ENCODE measurements at regions not wholly inside any gene's neighbourhood (a gene's known extent, or its start where the extent isn't known, plus 50 kb on each side); places are given as distances from the start of the nearest gene placed in this dataset.

GRCh38 chrX:97842468-97843199 lies 958.9 kb downstream of the RPA4 start:
- TF ChIP-seq MAX (IDR thresholded peaks at IDR 0.05): no peak

- TF ChIP-seq EP300 (IDR thresholded peaks at IDR 0.05; ENCODE audit: borderline replicate concordance) (no peak), CEBPB (IDR thresholded peaks at IDR 0.05) (no peak), TAF1 (IDR thresholded peaks at IDR 0.05; ENCODE audit: low read depth) (no peak), TCF12 (IDR thresholded peaks at IDR 0.05; ENCODE audit: low read depth) (no peak), REST (IDR thresholded peaks at IDR 0.05; ENCODE audit: low read depth) (no peak), NFIC (IDR thresholded peaks at IDR 0.05) (no peak), MAX (IDR thresholded peaks at IDR 0.05) (no peak), USF1 (IDR thresholded peaks at IDR 0.05) (no peak), FOXM1 (IDR thresholded peaks at IDR 0.05; ENCODE audit: borderline replicate concordance, low read depth) (no peak), TEAD4 (IDR thresholded peaks at IDR 0.05) (no peak), YY1 (IDR thresholded peaks at IDR 0.05; ENCODE audit: low read depth) (no peak), CREB1 (IDR thresholded peaks at IDR 0.05; ENCODE audit: low read depth) (no peak), EGR1 (IDR thresholded peaks at IDR 0.05) (no peak), RAD21 (IDR thresholded peaks at IDR 0.05; ENCODE audit: low read depth) (no peak), ZBTB7A (IDR thresholded peaks at IDR 0.05; ENCODE audit: low read depth) (no peak)
Observed at GRCh38 chrX:97843200-97843811, 959.6 kb downstream of the RPA4 start.

GRCh38 chrX:97844161-97844560 lies 960.5 kb downstream of the RPA4 start:
- TF ChIP-seq CEBPB (IDR thresholded peaks at IDR 0.05): no peak
- no peak for TF ChIP-seq EP300 (IDR thresholded peaks at IDR 0.05; ENCODE audit: borderline replicate concordance)
- no peak for TF ChIP-seq YY1 (IDR thresholded peaks at IDR 0.05; ENCODE audit: low read depth)
- TF ChIP-seq FOXM1 (IDR thresholded peaks at IDR 0.05; ENCODE audit: borderline replicate concordance, low read depth): no peak
- no peak for TF ChIP-seq USF1 (IDR thresholded peaks at IDR 0.05)
- TF ChIP-seq ZBTB7A (IDR thresholded peaks at IDR 0.05; ENCODE audit: low read depth): no peak

- no peak for TF ChIP-seq EGR1 (IDR thresholded peaks at IDR 0.05)
- TF ChIP-seq TEAD4 (IDR thresholded peaks at IDR 0.05): no peak
- no peak for TF ChIP-seq RAD21 (IDR thresholded peaks at IDR 0.05; ENCODE audit: low read depth)
- TF ChIP-seq NFIC (IDR thresholded peaks at IDR 0.05): no peak
- TF ChIP-seq CREB1 (IDR thresholded peaks at IDR 0.05; ENCODE audit: low read depth): no peak
- no peak for TF ChIP-seq CEBPB (IDR thresholded peaks at IDR 0.05)
- TF ChIP-seq YY1 (IDR thresholded peaks at IDR 0.05; ENCODE audit: low read depth): no peak
- no peak for TF ChIP-seq TCF12 (IDR thresholded peaks at IDR 0.05; ENCODE audit: low read depth)
- no peak for TF ChIP-seq FOXM1 (IDR thresholded peaks at IDR 0.05; ENCODE audit: borderline replicate concordance, low read depth)
- no peak for TF ChIP-seq REST (IDR thresholded peaks at IDR 0.05; ENCODE audit: low read depth)
- no peak for TF ChIP-seq TAF1 (IDR thresholded peaks at IDR 0.05; ENCODE audit: low read depth)
- TF ChIP-seq MAX (IDR thresholded peaks at IDR 0.05): no peak
Observed at GRCh38 chrX:97844943-97845342, 961.2 kb downstream of the RPA4 start.

- TF ChIP-seq EP300 (IDR thresholded peaks at IDR 0.05; ENCODE audit: borderline replicate concordance): no peak
- no peak for TF ChIP-seq NFIC (IDR thresholded peaks at IDR 0.05)
- TF ChIP-seq TEAD4 (IDR thresholded peaks at IDR 0.05): no peak
- no peak for TF ChIP-seq TAF1 (IDR thresholded peaks at IDR 0.05; ENCODE audit: low read depth)
- TF ChIP-seq ZBTB7A (IDR thresholded peaks at IDR 0.05; ENCODE audit: low read depth): no peak
- no peak for TF ChIP-seq TCF12 (IDR thresholded peaks at IDR 0.05; ENCODE audit: low read depth)
- TF ChIP-seq MAX (IDR thresholded peaks at IDR 0.05): no peak
- no peak for TF ChIP-seq CEBPB (IDR thresholded peaks at IDR 0.05)
- no peak for TF ChIP-seq USF1 (IDR thresholded peaks at IDR 0.05)
- TF ChIP-seq RAD21 (IDR thresholded peaks at IDR 0.05; ENCODE audit: low read depth): no peak
- no peak for TF ChIP-seq FOXM1 (IDR thresholded peaks at IDR 0.05; ENCODE audit: borderline replicate concordance, low read depth)
- no peak for TF ChIP-seq YY1 (IDR thresholded peaks at IDR 0.05; ENCODE audit: low read depth)
- TF ChIP-seq CREB1 (IDR thresholded peaks at IDR 0.05; ENCODE audit: low read depth): no peak
- no peak for TF ChIP-seq REST (IDR thresholded peaks at IDR 0.05; ENCODE audit: low read depth)
- no peak for TF ChIP-seq EGR1 (IDR thresholded peaks at IDR 0.05)
Observed at GRCh38 chrX:97845451-97845850, 961.7 kb downstream of the RPA4 start.

Data from Ishikawa (cell line).